Gastrocnemius medialis (tissue), 4 donors: ENCODE measurements at regions not wholly inside any gene's neighbourhood (a gene's known extent, or its start where the extent isn't known, plus 50 kb on each side); places are given as distances from the start of the nearest gene placed in this dataset.

Experiments
- ATAC-seq, 2 donors: fragments of 150-250 bp; one replicate each; pipeline ENCODE4 v1.9.1; 2016
- DNase-seq, 2 donors: peaks; one replicate each; pipeline ENCODE4 v3.0.0-alpha.2; 2019
- H3K27ac ChIP-seq, 4 donors: fragments of 200-600 bp; sonication (generic); 1 replicate in 1 of 4; 2 replicates in 3 of 4; pipeline ENCODE4 v1.5.1; 2016 to 2018; ENCODE audit warnings: mild to moderate bottlenecking in 2 of 4, moderate library complexity in 1 of 4
- H3K27me3 ChIP-seq, 3 donors: fragments of 200-600 bp; sonication (generic) in 2 of 3; 1 replicate in 1 of 3; 2 replicates in 2 of 3; pipeline versions ENCODE4 v1.5.1 to v1.6.0; 2016 to 2019; ENCODE audit warnings: mild to moderate bottlenecking in 1 of 3, moderate library complexity in 1 of 3
- H3K36me3 ChIP-seq, 2 donors: fragments of 200-600 bp; sonication (generic) in 1 of 2; one replicate each; pipeline ENCODE4 v1.5.1; 2017 to 2018
- H3K4me1 ChIP-seq, 2 donors: fragments of 200-600 bp; sonication (generic) in 1 of 2; one replicate each; pipeline ENCODE4 v1.5.1; 2016 to 2017; ENCODE audit warnings: mild to moderate bottlenecking in 2 of 2
- H3K4me3 ChIP-seq, 4 donors: fragments of 200-600 bp; sonication (generic) in 3 of 4; 1 replicate in 1 of 4; 2 replicates in 3 of 4; pipeline ENCODE4 v1.5.1; 2016 to 2019; ENCODE audit warnings: mild to moderate bottlenecking in 2 of 4
- H3K9me3 ChIP-seq, 3 donors: fragments of 200-600 bp; sonication (generic) in 2 of 3; 1 replicate in 1 of 3; 2 replicates in 2 of 3; pipeline ENCODE4 v1.5.1; 2016 to 2019
- POLR2A ChIP-seq, 2 donors: fragments of 450-650 bp; IDR thresholded peaks; one replicate each; pipeline ENCODE4 v1.6.1; 2017; ENCODE audit warnings: antibody characterized with exemption in 2 of 2, mild to moderate bottlenecking in 2 of 2, moderate library complexity in 2 of 2
- in situ Hi-C, 4 donors: fragments of 200-750 bp; cut with MboI; loops; one replicate each; pipeline versions ENCODE4 v1.15.0 to v1.8.0; 2017; ENCODE audit warnings: low sequenced_read_pairs in 4 of 4
- intact Hi-C: fragments of 100-400 bp; cut with DNase I; formaldehyde crosslinking; loops from one replicate; pipeline ENCODE4 v1.15.1; 2023; ENCODE audit warnings: low total_unique reads
- TF ChIP-seq, protein P1 (sequence below), 5 experiments: fragments of 450-650 bp in 3 of 5; fragments of 200-600 bp in 2 of 5; sonication (generic) in 2 of 5; IDR thresholded peaks in 4 of 5; conservative IDR thresholded peaks in 1 of 5; 1 replicate in 4 of 5; 2 replicates in 1 of 5; pipeline ENCODE4 v1.5.1; 2016 to 2019; ENCODE audit warnings: antibody characterized with exemption in 5 of 5, mild to moderate bottlenecking in 3 of 5, moderate library complexity in 3 of 5

DNA sequence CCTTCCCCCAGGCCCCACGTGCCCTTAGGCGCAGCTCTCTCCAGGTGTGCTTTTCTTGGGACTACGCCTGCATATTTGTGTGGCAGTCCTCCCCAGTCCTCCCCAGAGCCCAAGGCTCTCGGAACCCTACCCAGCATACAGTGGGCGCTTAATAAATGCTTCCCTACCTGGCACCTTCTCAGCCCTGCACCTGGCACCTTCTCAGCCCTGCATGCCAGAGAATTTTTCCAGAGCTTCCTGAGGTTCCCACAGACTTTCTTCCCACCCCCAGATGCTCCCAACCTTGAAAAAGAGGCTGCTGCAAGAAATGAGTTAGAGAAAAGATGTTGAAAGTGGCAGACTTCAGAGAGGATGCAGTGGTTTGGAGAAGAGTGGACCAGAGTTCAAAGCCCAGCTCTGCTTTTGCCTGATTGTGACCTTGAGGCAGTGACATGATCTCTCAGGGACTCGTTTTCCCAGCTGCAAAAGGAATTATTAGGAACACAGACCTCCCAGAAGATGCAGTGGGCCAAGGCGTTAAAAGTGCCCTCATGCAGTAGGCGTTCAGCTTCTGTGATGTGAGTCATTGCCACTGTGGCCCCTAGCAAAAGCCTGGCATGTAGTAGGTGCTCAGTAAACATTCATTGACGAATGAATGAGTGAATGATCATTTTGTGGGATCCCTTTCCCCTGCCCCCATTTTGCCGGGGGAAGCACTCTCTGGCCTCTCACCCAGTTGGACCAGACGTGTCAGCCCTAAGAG lies 167.2 kb downstream of the PHETA1 start:
- Histone ChIP-seq H3K4me3 (no peak overlapping the region), H3K9me3 (no peaks in the 10 kb centered on the region), H3K36me3 (no peaks in the 10 kb centered on the region), H3K27me3 (peaks cover 7 to 22% (median 10%) of the 10 kb centered on the region in 3 donors), H3K4me1 (no peaks in the 10 kb centered on the region), H3K27ac (no peak overlapping the region)
- in situ Hi-C loops (no loop called here), intact Hi-C loops (no loop called here)
- TF ChIP-seq, protein P1, sequence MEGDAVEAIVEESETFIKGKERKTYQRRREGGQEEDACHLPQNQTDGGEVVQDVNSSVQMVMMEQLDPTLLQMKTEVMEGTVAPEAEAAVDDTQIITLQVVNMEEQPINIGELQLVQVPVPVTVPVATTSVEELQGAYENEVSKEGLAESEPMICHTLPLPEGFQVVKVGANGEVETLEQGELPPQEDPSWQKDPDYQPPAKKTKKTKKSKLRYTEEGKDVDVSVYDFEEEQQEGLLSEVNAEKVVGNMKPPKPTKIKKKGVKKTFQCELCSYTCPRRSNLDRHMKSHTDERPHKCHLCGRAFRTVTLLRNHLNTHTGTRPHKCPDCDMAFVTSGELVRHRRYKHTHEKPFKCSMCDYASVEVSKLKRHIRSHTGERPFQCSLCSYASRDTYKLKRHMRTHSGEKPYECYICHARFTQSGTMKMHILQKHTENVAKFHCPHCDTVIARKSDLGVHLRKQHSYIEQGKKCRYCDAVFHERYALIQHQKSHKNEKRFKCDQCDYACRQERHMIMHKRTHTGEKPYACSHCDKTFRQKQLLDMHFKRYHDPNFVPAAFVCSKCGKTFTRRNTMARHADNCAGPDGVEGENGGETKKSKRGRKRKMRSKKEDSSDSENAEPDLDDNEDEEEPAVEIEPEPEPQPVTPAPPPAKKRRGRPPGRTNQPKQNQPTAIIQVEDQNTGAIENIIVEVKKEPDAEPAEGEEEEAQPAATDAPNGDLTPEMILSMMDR (IDR thresholded peaks at IDR 0.05 in 4 of 5, conservative IDR thresholded peaks at IDR 0.05 in 1 of 5), result no peak
- TF ChIP-seq POLR2A (IDR thresholded peaks at IDR 0.05), result no peak
- ATAC-seq (no peak), DNase-seq (no peak)

DNA sequence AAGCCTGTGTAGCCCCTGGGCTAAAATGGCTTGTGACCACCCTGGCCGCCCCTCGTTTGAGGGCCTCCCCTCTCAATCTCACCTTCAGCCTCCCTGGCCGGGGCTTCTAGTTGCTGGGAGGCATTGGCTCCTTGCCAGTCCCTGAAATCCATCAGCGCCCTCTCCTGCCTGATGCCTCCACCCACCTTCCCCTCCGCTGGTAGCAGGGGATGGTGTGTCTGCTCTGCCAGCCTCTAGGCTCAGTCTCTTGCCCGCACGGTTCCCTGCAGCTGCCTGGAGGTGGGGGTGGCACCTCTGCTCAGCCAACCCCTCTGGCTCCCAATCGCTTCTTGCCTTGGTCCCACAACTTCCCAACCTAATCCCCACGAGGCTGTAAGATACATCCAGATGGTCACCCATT lies 167.9 kb downstream of the PHETA1 start:
- intact Hi-C loops (no loop called here), in situ Hi-C loops (no loop called here)
- Histone ChIP-seq H3K27me3 (peaks cover 7 to 22% (median 10%) of the 10 kb centered on the region in 3 donors), H3K36me3 (no peaks in the 10 kb centered on the region), H3K27ac (no peak overlapping the region), H3K4me3 (no peak overlapping the region), H3K9me3 (no peaks in the 10 kb centered on the region), H3K4me1 (no peaks in the 10 kb centered on the region)
- no peak for DNase-seq
- TF ChIP-seq, protein P1 (IDR thresholded peaks at IDR 0.05 in 4 of 5, conservative IDR thresholded peaks at IDR 0.05 in 1 of 5), result no peak
- no peak for TF ChIP-seq POLR2A (IDR thresholded peaks at IDR 0.05)
- ATAC-seq, result no peak

DNA sequence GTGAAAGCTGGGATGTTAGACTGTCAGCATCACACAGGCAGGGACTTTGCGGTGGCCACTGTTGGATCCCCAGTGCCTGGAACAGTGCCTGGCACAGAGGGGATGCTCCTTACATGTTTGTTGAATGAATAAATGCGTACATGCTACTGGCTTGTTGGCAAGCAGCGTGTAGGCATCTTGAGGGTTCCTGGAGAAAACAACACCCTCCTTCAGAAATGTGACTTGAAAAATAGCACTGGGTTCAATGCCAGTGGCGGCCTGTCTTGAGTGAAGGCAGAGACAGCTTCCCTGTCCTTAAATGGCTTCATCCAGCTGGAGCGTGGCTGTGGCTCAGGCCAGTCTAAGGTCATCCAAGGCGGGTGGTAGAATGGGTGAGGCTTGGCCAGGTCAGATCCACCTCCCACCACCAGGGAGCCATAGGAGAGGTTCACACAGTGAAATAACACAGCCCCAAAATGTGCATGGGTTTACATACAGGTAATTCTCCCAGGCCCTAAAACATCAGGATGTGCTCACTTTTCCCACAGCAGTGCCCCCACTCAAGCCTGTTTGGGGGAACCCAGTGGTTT lies 171.4 kb downstream of the PHETA1 start:
- peaks cover 11 to 20% (median 13%) of the 10 kb centered on the region in 3 donors for H3K27me3 ChIP-seq
- DNase-seq (no peak), ATAC-seq (no peak)
- H3K27ac ChIP-seq, result no peak overlapping the region
- H3K9me3 ChIP-seq, result no peaks in the 10 kb centered on the region
- no peaks in the 10 kb centered on the region for H3K4me1 ChIP-seq
- intact Hi-C loops, result no loop called here
- no peaks in the 10 kb centered on the region for H3K36me3 ChIP-seq
- in situ Hi-C loops, result no loop called here
- TF ChIP-seq, protein P1 (IDR thresholded peaks at IDR 0.05 in 4 of 5, conservative IDR thresholded peaks at IDR 0.05 in 1 of 5), result no peak
- TF ChIP-seq POLR2A (IDR thresholded peaks at IDR 0.05), result no peak
- H3K4me3 ChIP-seq, result no peak overlapping the region

DNA sequence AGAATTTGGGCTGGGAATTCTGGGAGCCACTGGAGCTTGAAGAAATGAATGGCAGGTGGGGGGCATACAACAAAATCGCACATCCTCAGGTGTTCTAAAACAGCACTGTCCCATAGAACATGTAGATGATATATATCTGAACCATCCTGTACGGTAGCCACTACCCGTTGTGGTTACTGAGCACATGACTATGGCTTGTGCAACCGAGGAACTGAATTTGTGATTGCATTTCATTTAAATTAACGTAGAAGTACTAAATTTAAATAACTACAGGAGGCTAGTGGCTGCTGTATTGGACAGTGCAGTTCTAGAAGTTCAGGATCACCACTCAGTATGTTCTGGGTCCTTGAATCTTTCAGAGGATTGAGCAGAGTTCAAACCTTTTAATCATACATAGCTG lies 172.4 kb downstream of the PHETA1 start:
- Histone ChIP-seq H3K27me3 (peaks cover 9 to 17% (median 15%) of the 10 kb centered on the region in 3 donors), H3K36me3 (no peaks in the 10 kb centered on the region), H3K4me1 (no peaks in the 10 kb centered on the region), H3K9me3 (no peaks in the 10 kb centered on the region), H3K27ac (no peak overlapping the region), H3K4me3 (no peak overlapping the region)
- TF ChIP-seq, protein P1 (IDR thresholded peaks at IDR 0.05 in 4 of 5, conservative IDR thresholded peaks at IDR 0.05 in 1 of 5), result no peak
- TF ChIP-seq POLR2A (IDR thresholded peaks at IDR 0.05), result no peak
- DNase-seq, result no peak
- in situ Hi-C loops, result no loop called here
- ATAC-seq, result no peak
- intact Hi-C loops, result no loop called here
